GOT3 (cell line): ENCODE measurements at regions not wholly inside any gene's neighbourhood (a gene's known extent, or its start where the extent isn't known, plus 50 kb on each side); places are given as distances from the start of the nearest gene placed in this dataset.
"Not testable (repeated sequence)": the region's sequence is repeated elsewhere in the genome, so short reads cannot be mapped to it uniquely, and the experiment has no call there.

ENCODE experiments used
- DNase-seq: peaks from one replicate; lab custom pipeline; 2025; ENCODE audit warnings: mixed read lengths; lab: John Stamatoyannopoulos, UW

GRCh38 chr9:107807183-107807582 lies 317.6 kb upstream of the KLF4 start:
- DNase-seq, result no peak

GRCh38 chr9:107805201-107805600 lies 315.6 kb upstream of the KLF4 start:
- no peak for DNase-seq

GRCh38 chr9:107794259-107794658 lies 304.7 kb upstream of the KLF4 start:
- no peak for DNase-seq

GRCh38 chr9:107793541-107793940 lies 304.0 kb upstream of the KLF4 start:
- no peak for DNase-seq

- no peak for DNase-seq
Observed at GRCh38 chr9:107792596-107792995, 303.0 kb upstream of the KLF4 start.

GRCh38 chr9:107792006-107792405 lies 302.4 kb upstream of the KLF4 start:
- DNase-seq, result no peak

GRCh38 chr9:107789001-107789700 lies 299.6 kb upstream of the KLF4 start:
- no peak for DNase-seq

- no peak for DNase-seq
Observed at GRCh38 chr9:107786561-107786960, 297.0 kb upstream of the KLF4 start.

- no peak for DNase-seq
Observed at GRCh38 chr9:107784235-107784958, 294.8 kb upstream of the KLF4 start.

GRCh38 chr9:107782789-107783188 lies 293.2 kb upstream of the KLF4 start:
- DNase-seq, result no peak

- no peak for DNase-seq
Observed at GRCh38 chr9:107782381-107782780, 292.8 kb upstream of the KLF4 start.

GRCh38 chr9:107780960-107781359 lies 291.4 kb upstream of the KLF4 start:
- no peak for DNase-seq

- DNase-seq, result no peak
Observed at GRCh38 chr9:107779731-107780130, 290.2 kb upstream of the KLF4 start.

GRCh38 chr9:107778661-107779060 lies 289.1 kb upstream of the KLF4 start:
- no peak for DNase-seq

- not testable (repeated sequence) for DNase-seq
Observed at GRCh38 chr9:107774099-107774498, 284.5 kb upstream of the KLF4 start.

- no peak for DNase-seq
Observed at GRCh38 chr9:107772988-107773387, 283.4 kb upstream of the KLF4 start.

GRCh38 chr9:107770716-107771115 lies 281.1 kb upstream of the KLF4 start:
- DNase-seq, result no peak

- DNase-seq, result no peak
Observed at GRCh38 chr9:107768224-107768623, 278.7 kb upstream of the KLF4 start.

GRCh38 chr9:107767711-107768110 lies 278.1 kb upstream of the KLF4 start:
- DNase-seq, result no peak

GRCh38 chr9:107763469-107763868 lies 273.9 kb upstream of the KLF4 start:
- not testable (repeated sequence) for DNase-seq

- no peak for DNase-seq
Observed at GRCh38 chr9:107761307-107761706, 271.7 kb upstream of the KLF4 start.

- DNase-seq, result no peak
Observed at GRCh38 chr9:107760469-107761242, 271.1 kb upstream of the KLF4 start.

GRCh38 chr9:107759823-107760166 lies 270.2 kb upstream of the KLF4 start:
- no peak for DNase-seq
